HG03378 (cell line): ENCODE measurements at regions not wholly inside any gene's neighbourhood (a gene's known extent, or its start where the extent isn't known, plus 50 kb on each side); places are given as distances from the start of the nearest gene placed in this dataset.

Experiments used
- ATAC-seq: cut with Tn5 transposase; IDR thresholded peaks from one replicate; pipeline ENCODE4 v1.9.1; 2021; ENCODE audit warnings: mild to moderate bottlenecking, moderate library complexity; ENCODE audit not compliant: unreplicated experiment

DNA sequence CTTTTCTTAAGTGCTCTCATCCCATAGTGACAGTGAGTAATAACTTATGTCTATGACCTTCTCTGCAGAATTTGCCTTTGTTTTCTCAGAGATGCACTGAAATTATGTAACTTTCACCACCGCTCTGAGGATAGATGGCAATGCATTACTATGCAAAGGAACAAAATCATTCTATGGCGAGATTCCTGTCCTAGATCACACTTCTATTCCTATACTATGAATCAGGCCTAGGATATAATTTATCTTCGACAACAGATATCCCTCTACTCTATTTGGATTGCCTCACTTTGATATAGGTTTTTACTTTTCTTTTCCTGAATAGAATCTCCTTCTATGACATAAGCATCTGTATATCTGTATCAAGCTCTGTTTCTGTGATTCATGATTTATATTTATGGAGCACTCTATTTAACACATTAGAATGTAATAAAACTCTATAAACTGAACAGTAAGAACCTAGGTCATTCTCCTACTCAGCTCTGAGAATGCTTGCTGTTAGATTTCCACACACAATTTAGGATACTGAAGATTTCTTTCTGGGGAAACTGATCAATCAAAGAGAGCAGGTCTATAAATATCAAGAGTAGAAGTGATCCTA is 1082.3 kb upstream of the ADGRL3 start:
- ATAC-seq, result no peak

DNA sequence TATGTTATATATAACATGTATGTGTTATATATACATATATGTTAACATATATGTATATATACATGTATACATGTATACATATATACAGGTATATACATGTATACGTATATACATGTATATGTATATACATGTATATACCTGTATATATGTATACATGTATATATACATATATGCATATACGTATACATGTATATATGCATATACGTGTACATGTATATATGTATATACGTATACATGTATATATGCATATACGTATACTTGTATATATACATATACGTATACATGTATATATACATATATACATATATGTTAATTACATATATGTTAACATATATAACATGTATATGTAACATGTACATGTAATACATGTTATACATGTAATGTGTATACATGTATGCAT is 1077.3 kb upstream of the ADGRL3 start:
- no peak for ATAC-seq

DNA sequence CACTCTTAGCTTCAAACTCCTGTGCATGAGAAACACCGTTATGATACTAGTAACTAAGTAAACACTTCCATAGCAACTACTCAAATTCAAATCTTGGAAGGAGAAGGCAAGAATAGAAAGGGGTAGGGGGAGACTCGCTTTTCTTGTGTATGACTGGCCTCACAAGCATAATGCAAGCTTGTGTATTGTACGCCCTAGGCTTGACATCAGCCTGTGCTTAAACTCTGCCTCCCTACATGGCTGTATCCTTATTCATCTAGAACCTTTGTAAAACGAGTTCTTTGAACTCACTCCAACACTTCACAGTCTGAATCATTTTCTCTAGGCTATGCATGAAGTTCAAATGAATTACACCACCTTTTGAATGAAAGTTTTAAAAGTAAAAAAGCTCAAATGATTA is 1071.2 kb upstream of the ADGRL3 start:
- ATAC-seq, result no peak

DNA sequence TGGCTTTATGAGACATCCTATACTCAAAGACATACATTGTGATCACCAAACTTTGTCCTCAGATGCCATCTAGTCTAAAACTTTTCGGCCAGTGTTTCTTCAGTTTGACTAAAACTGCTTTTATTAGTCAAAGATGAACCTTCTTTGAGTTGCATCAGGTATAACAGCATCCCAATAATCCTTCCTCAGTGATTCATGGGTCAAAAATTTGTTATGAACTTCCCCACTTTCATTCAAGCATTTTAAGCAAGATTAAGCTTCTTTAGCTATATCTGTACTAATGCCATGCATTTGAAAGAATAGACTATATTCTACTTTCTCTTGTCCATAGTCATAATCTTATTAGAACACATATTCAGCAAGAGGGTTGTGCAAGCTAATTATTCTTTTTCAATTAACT is 1070.4 kb upstream of the ADGRL3 start:
- ATAC-seq, result no peak

DNA sequence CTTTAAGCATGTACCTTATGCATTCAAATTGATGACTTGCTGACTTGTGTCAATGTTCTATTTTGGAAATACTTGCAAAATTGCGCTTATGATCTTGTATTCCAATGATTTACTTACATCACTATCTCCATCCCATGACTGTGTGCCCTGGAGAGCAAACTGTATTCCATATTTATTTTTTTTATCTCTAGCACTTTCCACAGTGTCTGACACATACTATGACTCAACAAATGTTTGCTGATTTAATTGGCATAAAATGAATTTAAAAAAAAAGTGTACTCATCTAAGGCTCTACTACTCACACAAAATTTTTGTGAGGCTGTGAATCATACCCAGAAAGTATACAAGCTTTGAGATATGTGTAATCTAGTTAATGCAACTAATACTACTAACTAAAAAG is 1066.8 kb upstream of the ADGRL3 start:
- no peak for ATAC-seq

DNA sequence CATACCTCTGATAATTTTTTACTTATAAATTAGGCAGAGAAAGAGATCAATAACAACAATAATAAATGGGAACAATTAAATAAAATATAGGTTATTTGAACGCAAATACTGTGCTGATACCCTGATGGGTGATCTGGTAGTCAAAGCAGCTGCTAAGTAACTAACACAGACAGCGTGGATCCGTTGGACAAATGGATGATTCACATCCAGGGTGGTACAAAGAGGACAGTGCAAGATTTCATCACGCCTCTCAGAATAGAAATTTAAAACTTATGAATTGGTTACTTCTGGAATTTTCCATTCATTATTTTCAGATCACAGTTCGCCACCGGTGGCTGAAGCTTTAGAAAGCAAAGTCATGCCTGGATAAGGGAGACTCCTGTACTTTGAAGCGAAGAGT is 1066.0 kb upstream of the ADGRL3 start:
- no peak for ATAC-seq

DNA sequence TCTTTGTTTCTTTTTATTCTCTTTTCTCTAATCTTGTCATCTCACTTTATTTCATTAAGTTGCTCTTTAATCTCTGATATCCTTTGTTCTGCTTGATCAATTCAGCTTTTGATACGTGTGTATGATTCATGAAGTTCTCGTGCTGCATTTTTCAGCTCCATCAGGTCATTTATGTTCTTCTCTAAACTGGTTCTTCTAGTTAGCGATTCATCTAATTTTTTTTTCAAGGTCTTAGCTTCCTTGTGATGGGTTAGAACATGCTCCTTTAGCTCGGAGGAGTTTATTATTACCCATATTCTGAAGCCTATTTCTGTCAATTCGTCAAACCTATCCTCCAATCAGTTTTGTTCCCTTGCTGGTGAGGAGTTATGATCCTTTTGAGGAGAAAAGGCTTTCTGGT is 1045.0 kb upstream of the ADGRL3 start:
- ATAC-seq, result no peak

DNA sequence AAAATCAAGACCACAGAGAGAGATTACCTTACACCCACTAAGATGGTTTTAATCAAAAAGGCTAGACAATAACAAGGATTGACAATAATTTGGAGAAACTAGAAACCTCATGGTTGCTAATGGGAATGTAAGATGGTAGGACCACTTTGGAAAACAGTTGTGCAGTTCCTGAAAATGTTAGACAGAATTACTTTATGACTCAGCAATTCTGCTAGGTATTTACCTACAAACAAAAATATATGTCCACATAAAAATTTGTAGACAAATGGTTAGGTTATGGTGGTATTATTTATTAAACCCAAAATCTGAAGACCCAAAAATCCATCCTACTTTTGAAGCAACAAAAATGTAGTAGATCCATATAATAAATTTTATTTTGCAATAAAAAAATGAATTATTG is 1027.0 kb upstream of the ADGRL3 start:
- no peak for ATAC-seq

DNA sequence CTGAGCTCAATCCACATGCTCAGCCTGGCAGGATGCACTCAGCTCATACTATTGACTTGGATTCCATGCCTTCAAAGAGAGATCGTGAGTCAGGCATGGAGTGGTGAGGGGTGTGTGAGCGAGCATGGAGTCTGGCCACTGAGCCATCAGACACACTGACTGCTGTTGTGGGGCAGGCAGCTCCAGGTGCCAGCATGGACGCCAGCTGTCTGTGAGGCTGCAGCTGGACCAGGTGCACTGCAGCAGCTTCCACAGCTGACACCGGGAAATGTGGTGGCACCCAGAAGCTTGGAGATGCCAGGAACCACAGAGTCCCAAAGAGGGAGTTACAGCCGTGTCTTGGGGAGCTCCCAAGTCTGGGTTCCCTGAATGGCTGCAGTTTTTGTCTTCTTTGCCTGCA is 1026.4 kb upstream of the ADGRL3 start:
- ATAC-seq, result no peak

DNA sequence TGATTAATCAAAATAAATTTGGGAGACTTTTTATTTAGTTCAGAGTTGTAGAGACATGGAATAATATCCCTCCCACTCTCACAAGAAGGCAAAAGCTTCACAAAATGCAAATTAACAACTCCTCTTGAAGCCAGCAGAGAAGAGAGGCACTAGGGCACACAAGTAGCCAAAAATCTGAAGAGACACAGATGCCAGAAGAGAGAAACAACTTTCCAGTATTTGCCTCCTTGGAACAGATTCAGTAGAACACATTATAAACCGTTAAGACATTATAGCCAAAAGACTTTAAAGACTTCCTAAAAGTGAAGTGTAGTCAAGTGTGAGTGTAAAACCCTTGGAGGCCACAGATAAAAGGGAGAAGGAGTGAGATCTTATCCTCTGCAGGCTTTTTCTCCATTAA is 1024.9 kb upstream of the ADGRL3 start:
- ATAC-seq, result no peak

DNA sequence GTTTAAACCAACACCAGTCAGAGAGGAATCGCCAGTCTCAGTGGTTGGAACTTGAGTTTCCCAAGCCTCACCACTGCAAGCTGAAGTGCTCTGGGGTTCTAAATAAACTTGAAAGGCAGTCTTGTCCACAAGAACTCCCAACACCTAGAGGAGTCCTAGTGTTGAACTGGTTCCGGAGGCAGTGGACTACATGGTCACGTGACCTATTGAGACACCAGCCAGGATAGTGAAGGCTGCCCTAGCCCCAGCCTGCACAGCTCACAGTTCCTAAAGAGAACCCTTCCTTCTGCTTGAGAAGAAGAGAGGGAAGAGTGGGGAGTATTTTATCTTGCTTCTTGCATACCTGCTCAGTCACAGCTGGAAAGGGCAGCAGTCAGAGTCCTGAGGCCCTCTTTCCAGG is 1012.7 kb upstream of the ADGRL3 start:
- no peak for ATAC-seq

DNA sequence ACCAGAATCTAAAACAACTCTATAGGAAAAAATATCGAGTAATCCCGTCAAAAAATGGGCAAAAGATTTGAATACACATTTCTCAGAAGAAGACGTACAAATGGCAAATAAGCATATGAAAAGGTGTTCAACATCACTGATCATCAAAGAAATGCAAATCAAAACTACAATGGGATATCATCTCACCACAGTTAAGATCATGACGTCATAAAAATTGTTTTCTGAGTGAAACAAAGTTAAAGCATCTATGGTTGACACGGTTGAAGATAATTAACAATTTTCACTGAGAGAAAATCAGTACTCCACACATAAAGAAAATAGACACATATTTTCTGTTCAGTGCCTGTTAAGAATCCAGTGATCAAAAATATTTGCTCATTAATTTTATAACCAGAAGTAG is 1010.8 kb upstream of the ADGRL3 start:
- no peak for ATAC-seq

DNA sequence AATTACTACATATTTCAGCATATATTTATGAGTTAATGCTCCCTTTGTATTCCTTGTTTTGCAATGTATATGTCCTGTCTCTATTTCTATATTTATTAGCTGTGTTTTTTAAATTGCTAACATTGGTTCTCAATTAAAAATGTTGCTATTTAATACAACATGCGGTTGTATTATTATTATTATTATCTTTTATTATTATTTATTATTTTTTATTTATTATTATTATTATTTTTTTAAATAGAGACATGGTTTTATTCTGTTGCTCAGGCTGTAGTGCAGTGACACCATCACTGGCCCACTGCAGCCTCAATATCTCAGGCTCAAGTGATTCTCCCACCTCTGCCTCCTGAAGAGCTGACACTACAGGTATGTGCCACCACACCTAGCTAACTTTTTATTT is 1005.9 kb upstream of the ADGRL3 start:
- no peak for ATAC-seq

DNA sequence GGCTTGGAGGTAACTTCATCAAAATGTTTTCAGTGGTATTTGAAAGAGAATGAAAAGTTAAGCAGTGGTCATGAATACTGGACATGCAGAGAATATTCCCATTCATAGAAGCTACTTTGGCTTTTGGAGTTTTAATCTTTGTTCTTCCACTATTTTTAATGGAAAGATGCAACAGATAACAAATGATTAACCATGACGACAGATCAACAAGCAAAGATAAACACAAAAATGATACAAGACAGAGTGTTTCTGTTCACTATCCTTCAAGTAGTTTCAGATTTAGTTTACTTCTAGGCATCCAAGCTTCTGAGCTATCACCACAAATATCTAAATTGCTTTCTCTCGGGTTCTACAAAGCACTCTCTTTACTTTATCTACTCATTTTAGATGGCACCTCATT is 1004.9 kb upstream of the ADGRL3 start:
- ATAC-seq, result no peak

DNA sequence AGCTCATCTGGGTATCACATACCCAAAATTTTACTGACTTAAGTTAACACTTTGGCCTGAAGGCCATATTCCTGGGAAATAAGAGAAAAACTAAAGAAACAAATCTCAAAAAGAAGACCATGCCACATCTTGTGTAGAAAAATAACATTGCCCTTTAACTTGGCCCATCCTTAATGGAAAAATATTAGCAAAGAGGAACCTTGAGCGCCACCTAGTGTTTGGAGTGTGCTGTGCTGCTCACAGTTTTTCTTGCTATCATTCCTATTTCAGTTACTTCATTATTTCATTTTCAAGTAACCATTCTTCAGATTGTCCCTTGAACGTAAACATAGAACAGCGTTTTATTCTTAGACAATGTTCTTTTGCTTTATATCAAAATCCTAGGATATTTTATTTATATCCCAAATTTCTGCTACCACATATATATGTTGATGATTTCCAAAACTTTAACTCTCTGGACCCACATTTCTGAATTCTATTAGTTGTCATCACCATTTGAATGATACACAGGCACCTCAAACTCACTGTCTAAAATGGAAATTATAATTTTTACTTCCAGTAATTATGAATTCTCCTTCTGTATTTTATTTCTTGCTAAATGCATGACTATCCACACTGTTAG is 999.0 kb upstream of the ADGRL3 start:
- peak; percentile 88 for ATAC-seq

DNA sequence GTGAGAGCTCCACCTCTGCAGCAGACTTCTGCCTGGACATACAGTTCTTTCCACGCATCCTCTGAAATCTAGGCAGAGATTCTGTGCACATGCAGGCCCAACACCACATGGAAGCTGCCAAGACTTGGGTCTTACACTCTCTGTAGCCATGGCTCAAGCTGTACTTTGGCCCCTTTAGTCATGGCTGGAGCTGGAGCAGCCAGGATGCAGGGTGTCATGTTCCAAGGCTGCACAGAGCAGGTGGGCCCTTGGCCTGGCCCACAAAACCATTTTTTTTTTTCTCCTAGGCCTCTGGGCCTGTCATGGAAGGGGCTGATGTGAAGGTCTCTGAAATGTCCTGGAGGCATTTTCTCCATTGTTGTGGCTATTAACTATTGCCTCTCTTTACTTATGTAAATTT is 990.5 kb upstream of the ADGRL3 start:
- no peak for ATAC-seq

DNA sequence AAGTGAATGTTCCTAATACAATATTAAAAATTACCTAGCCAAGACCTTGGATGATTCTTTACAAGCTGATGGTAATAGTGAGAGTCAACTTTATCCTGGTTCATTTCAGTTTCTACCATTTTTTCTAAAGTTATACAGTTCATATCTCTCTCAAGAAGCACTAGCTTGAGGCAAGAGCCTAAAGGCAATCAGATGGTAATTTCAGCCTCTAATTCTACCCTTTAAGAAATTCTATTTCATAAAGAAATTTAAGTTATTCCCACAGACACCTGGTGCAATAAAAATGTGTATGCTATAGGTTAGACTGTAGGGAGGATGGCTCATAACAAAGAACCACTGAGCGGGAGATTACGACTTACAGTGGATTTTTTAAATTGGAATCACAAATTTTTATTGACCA is 984.2 kb upstream of the ADGRL3 start:
- ATAC-seq, result no peak

DNA sequence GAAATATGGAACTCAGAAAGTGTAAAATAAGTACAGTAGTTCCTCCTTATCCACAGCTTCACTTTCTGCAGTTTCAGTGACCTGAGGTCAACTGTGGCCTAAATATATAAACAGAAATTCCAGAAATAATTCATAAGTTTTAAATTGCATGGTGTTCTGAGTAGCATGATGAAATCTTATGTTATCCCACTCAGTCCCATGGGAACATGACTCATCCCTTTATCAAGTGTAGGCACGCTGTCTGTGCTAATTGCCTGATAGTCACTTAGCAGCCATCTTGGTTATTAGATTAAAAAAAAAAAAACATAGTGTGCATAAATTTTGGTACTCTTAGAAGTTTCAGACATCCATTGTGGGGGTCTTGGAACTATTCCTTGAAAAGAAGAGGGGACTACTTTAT is 983.4 kb upstream of the ADGRL3 start:
- ATAC-seq, result no peak

DNA sequence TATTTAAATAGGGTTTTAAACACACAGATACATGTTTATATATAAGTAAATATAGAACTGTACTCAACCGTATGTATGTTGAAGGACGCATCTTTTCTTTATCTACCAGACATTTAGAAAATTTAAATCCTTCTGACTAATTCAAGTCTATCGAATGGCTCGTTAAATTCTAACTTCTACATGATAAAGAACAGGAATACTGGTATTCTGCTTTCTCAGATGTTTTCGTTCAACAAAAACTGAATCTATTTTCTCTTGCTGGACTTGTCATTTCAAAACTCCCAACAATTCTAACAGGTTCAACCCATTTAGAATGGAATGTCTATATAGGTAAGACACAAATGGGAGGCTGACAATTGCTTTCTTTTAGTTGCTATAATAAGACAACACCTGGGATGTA is 978.3 kb upstream of the ADGRL3 start:
- ATAC-seq, result no peak

DNA sequence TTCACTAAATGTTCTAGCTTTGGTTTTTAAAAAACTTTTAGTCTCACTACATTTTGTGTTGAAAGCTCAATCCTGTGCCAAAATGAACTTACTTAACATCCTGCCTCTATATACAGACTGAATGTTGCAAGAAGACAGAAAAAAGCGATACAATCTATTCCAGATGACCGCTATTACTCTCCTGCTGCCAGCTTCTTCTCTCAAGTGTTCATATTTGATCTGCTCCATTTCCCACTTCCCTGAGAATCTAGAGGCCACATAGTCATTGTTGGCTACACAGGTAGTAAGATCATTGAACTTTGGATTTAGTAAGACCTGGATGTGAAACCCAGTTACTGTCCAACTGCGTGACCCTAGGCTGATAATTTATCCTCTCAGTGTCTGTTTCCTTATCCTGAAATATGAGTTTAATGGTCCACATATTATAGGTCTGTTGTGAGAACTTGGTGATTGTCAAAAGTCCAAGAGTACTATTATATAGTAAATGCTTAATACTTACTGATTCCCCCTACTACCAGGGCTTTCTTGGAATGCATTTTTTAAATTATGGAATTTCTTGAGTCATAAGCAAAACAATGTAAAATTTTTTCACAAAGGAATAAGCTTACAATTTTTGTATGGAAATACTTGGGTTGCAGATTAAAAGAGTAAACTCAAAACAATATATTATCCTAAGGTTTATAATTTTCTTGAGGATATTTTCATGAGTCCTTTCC is 976.8 kb upstream of the ADGRL3 start:
- ATAC-seq, result no peak

DNA sequence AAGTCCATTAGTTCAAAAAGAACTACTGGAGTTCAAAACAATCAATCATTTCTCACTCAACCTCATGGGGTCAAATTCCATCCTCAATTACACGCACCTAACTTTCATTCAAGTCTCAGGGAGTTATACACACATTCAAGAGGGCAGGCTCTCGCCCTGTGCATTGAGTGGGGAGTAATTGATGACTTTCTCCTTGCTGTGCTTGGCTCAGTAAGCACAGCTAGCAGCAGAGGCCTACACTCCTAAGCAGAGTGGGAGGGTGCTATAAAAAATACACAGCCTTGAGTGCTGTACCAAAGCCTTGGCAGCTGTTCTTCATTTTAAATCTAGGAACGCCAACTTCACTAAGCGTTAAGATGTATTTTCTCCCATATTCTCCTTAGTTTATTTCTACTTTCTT is 958.3 kb upstream of the ADGRL3 start:
- no peak for ATAC-seq

DNA sequence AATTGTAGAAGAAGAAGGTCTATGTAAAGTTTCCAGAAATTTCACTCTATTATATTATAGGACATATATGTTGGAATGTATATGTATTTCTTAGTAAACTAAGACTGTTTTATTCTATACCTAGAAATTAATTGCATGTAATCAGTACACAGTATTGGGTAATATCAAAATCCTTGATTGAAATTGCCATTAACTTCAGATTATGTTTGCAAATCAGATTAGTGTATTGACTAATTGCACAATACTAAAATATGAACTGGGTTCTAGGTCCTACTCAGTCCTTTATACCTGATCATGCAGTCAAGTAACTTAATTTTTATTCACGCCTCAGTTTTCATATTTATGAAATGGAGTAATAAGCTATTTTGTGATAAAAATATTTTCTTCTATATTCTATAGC is 950.3 kb upstream of the ADGRL3 start:
- ATAC-seq, result no peak

DNA sequence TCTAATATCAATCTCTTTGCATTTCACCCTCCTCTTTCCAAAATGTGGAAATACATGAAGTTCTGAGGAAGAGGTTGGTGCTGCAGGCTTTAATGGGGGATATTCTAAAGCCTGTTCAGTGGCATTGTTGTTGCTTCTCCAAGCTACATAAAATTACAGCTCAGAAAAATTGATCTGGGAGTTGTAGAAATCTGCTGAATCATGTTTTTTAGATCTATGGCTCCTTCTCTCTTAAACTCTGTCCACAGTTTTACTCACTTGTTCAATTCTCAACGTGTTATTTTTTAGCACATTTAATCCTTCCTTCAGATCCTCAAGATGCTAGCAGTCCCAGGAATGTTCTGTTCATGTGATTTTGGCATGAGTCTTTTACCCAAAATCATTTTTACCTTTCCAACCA is 949.5 kb upstream of the ADGRL3 start:
- ATAC-seq, result no peak
